ENCODE measurements at regions not wholly inside any gene's neighbourhood (a gene's known extent, or its start where the extent isn't known, plus 50 kb on each side); places are given as distances from the start of the nearest gene placed in this dataset.

DNA sequence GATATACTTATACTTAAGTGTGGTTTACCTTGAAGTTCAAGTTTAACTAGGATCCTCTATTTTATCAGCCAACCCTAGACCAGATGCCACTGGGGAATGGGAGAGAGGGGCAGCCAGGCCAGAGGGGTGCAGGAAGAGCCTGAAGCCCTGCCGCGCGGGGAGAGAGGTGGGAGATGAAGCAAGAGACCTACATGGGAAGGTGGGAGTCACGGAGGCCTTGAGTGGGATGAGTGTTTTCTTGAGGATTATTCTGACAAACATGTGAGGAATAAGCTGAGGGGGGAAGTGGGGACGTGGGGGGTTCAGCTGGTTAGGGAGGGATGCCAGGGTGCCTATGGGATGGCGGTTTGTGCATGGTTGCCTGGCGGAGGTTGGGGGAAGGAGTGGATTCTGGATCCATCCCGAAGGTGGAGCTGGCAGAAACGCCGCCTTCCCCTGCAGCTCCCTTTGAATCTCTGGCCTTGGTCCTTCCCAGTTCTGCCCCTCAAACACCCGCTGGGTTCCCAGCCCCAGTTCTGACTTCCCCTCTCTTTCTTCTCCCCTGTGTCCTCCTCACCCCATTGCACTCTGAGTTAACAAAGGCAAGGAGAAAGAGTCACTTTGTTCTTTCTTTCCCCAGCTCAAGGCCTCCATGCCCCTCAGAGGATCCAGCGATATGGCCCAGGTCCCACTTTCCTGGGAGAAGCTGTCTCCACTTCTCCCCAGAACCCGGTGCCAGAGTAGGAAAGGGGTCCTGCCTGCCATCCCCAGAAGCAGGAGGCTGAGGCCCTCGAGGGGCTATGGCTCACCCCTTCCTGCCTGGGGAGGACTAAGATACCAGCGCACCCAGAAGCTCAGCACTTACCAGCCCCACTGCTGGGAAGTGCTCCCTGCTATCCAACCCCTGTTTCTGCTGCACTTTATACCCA, 274.2 kb downstream of the UACA start:
- Histone ChIP-seq H3K9ac (ENCODE audit: low read length) (no peak overlapping the region), H3K27ac (ENCODE audit: low read depth, low read length) (no peak overlapping the region), H3K9me3 (ENCODE audit: control insufficient read depth, insufficient read depth, low read depth, low read length) (0 out of 2 replicates have a peak, but pooled peaks cover 2% of the 10 kb centered on the region), H3K36me3 (ENCODE audit: control insufficient read depth, insufficient read depth, low read length) (no peaks in the 10 kb centered on the region), H3K4me1 (ENCODE audit: control insufficient read depth, insufficient read depth, low read length) (peaks cover 8% of the 10 kb centered on the region; the same call in 1 of the 2 replicates), H3K4me3 (ENCODE audit: low read depth, low read length) (no peak overlapping the region), H3K27me3 (ENCODE audit: control insufficient read depth, insufficient read depth, low read length) (no peaks in the 10 kb centered on the region)

DNA sequence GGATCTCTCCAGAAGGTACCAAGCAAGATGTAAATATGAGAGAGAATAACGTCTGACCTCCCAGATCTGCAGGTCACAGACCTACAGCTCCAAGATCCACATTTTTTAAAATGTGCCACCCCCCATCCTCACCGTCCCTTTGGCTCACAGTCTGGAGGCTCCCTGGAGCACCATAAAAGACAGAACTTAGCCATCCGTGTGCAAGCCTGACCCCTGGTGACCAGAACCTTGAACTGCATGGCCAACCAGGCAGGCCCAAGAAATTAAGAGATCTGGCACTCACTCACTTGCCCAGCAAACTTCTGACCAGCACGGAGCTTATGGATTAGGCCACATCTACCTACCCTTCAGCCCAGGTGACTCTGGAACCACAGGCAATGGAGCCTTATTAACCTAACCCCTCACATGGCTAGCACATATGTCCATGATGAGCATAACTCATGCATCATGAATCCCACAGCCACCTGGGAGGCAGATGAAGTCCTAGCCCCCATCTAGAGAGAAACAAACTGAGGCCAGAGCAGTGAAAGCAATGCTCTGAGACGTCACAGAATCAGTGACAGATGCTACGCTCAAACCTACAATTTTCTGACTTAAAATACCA, 275.3 kb downstream of the UACA start:
- Histone ChIP-seq H3K9ac (ENCODE audit: low read length) (no peak overlapping the region), H3K36me3 (ENCODE audit: control insufficient read depth, insufficient read depth, low read length) (no peaks in the 10 kb centered on the region), H3K9me3 (ENCODE audit: control insufficient read depth, insufficient read depth, low read depth, low read length) (0 out of 2 replicates have a peak, but pooled peaks cover 2% of the 10 kb centered on the region), H3K4me1 (ENCODE audit: control insufficient read depth, insufficient read depth, low read length) (peaks cover 5% of the 10 kb centered on the region; the same call in 1 of the 2 replicates), H3K4me3 (ENCODE audit: low read depth, low read length) (no peak overlapping the region), H3K27me3 (ENCODE audit: control insufficient read depth, insufficient read depth, low read length) (no peaks in the 10 kb centered on the region), H3K27ac (ENCODE audit: low read depth, low read length) (no peak overlapping the region)

DNA sequence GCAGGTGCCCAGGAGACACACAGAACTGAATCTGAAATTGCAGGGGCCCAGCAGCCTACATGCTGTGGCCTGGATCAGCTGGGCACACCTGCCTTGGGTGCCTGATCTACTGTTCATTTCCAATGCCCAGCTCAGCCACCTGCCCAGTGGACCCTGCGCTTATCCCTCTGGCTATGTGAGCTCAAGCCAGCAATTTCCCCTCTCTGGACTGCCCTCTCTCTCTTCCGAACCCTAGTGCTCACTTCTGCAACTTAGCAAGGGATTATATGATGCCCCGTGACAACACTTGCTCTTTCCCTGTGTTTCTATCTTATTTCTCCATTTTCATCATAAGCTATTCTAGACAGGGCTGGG, 276.0 kb downstream of the UACA start:
- Histone ChIP-seq H3K27me3 (ENCODE audit: control insufficient read depth, insufficient read depth, low read length) (no peaks in the 10 kb centered on the region), H3K4me1 (ENCODE audit: control insufficient read depth, insufficient read depth, low read length) (peaks cover under 1% of the 10 kb centered on the region; the same call in 1 of the 2 replicates), H3K9ac (ENCODE audit: low read length) (no peak overlapping the region), H3K27ac (ENCODE audit: low read depth, low read length) (no peak overlapping the region), H3K4me3 (ENCODE audit: low read depth, low read length) (no peak overlapping the region), H3K9me3 (ENCODE audit: control insufficient read depth, insufficient read depth, low read depth, low read length) (0 out of 2 replicates have a peak, but pooled peaks cover 2% of the 10 kb centered on the region), H3K36me3 (ENCODE audit: control insufficient read depth, insufficient read depth, low read length) (no peaks in the 10 kb centered on the region)

DNA sequence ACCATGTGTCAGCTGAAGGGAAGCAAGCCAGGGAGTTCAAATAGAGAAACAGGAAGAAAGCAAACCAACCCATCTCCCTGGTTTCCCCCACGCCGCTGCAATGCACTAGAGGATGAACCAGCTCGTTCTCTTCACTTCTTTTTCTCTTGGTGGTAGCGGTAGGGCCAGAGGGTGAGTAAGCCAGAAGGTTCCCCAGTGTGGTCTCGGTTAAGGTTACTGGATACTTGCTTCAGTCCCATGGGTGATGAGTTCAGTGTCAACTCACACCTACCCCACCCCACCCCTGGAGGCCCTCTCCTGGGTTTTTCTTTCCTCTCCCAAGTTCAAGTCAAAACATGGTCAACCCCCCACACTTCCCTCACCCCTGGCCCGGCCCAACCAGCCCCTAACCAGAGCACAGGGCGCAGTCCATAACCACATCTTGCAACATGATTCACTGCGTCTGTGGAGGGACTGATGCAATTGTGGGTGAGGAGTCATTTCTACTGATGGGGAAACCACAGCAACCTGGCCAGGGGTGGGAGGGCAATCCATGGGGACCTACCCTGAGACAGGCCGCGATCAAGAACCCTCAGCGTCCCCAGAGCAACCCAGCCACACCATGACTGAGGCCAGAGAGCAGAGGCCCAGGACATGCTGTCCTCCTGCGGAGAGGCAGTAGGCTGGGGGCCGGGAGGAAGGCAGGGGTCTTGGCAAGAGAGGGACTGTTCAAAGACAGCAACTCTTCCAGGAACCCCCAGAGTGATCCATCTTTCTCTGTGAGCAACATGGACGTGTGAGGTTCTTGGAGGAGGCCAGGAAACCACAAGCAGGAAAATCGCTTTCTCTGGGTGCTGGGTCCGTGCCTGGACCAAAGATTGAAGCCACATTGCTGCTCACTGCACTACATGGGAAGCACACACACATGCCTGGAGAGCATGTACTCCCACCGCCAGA, 276.6 kb downstream of the UACA start:
- Histone ChIP-seq H3K4me3 (ENCODE audit: low read depth, low read length) (no peak overlapping the region), H3K4me1 (ENCODE audit: control insufficient read depth, insufficient read depth, low read length) (no peaks in the 10 kb centered on the region; the same call in 1 of the 2 replicates), H3K9me3 (ENCODE audit: control insufficient read depth, insufficient read depth, low read depth, low read length) (0 out of 2 replicates have a peak, but pooled peaks cover 2% of the 10 kb centered on the region), H3K9ac (ENCODE audit: low read length) (no peak overlapping the region), H3K36me3 (ENCODE audit: control insufficient read depth, insufficient read depth, low read length) (no peaks in the 10 kb centered on the region), H3K27ac (ENCODE audit: low read depth, low read length) (no peak overlapping the region), H3K27me3 (ENCODE audit: control insufficient read depth, insufficient read depth, low read length) (no peaks in the 10 kb centered on the region)

DNA sequence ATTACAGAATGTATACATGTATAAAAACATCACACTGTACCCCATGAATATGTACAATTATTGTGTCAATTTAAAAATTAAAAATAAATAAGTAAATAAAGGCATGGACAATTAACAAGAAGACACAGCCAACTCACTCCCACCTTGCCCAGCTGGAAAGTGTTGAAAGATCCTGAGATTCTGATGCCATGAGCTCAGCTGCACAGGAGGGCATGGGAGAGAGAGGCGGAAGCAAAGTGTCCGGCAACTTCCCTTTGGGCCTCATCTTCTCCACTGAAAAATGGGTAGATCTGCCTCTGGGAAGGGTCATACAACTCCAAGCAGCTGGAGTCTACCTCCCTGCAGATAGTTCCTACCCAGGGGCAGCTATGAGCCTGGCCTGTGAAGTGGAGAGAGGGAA, 277.3 kb downstream of the UACA start:
- Histone ChIP-seq H3K27me3 (ENCODE audit: control insufficient read depth, insufficient read depth, low read length) (no peaks in the 10 kb centered on the region), H3K9me3 (ENCODE audit: control insufficient read depth, insufficient read depth, low read depth, low read length) (0 out of 2 replicates have a peak, but pooled peaks cover 2% of the 10 kb centered on the region), H3K4me1 (ENCODE audit: control insufficient read depth, insufficient read depth, low read length) (no peaks in the 10 kb centered on the region; the same call in 1 of the 2 replicates), H3K36me3 (ENCODE audit: control insufficient read depth, insufficient read depth, low read length) (no peaks in the 10 kb centered on the region), H3K9ac (ENCODE audit: low read length) (no peak overlapping the region), H3K4me3 (ENCODE audit: low read depth, low read length) (no peak overlapping the region), H3K27ac (ENCODE audit: low read depth, low read length) (no peak overlapping the region)

DNA sequence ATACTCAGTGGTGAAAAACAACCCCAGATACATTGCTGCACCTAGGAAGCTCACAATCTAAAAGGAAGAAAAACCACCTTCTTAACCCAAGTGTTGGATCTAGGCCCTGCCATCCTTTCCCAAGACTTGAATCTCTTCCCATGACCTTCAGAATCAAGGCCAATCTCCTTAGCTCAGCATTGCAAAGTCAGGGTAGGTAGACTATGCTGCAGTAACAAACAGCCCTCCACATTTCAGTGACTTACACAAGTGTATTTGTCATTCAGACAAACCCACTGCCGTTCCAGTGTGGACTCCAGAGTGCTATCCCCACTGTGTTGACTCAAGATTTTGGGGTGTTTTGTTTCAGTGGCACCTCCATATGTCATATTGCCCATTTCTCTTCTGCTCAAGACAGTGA, 278.4 kb downstream of the UACA start:
- no peak overlapping the region for H3K9ac ChIP-seq (ENCODE audit: low read length)
- H3K4me1 ChIP-seq (ENCODE audit: control insufficient read depth, insufficient read depth, low read length): no peaks in the 10 kb centered on the region
- 0 out of 2 replicates have a peak, but pooled peaks cover 2% of the 10 kb centered on the region for H3K9me3 ChIP-seq (ENCODE audit: control insufficient read depth, insufficient read depth, low read depth, low read length)
- no peaks in the 10 kb centered on the region for H3K36me3 ChIP-seq (ENCODE audit: control insufficient read depth, insufficient read depth, low read length)
- H3K27me3 ChIP-seq (ENCODE audit: control insufficient read depth, insufficient read depth, low read length): no peaks in the 10 kb centered on the region
- H3K4me3 ChIP-seq (ENCODE audit: low read depth, low read length): no peak overlapping the region
- no peak overlapping the region for H3K27ac ChIP-seq (ENCODE audit: low read depth, low read length)

DNA sequence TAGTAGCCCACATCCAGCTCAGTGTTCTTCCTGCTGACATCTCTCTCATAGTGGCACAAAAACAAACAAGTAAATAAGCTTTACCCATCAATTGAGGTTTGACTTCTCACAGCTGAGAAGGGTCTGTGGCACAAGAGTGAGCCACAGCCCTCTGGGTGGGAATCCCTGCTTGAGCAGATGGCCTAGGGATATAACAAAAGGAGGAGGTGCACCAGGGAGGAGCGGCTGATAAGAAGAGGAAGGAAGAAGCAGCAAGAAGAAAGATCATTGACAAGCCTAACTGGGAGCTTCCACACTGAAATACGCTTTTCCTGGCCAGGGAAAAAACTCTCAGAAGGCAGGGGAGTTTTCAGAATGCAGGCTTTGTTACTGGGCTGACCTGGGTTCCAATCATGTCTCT, 279.8 kb downstream of the UACA start:
- Histone ChIP-seq H3K27ac (ENCODE audit: low read depth, low read length) (no peak overlapping the region), H3K36me3 (ENCODE audit: control insufficient read depth, insufficient read depth, low read length) (no peaks in the 10 kb centered on the region), H3K9me3 (ENCODE audit: control insufficient read depth, insufficient read depth, low read depth, low read length) (0 out of 2 replicates have a peak, but pooled peaks cover 2% of the 10 kb centered on the region), H3K4me1 (ENCODE audit: control insufficient read depth, insufficient read depth, low read length) (no peaks in the 10 kb centered on the region), H3K9ac (ENCODE audit: low read length) (no peak overlapping the region), H3K4me3 (ENCODE audit: low read depth, low read length) (no peak overlapping the region), H3K27me3 (ENCODE audit: control insufficient read depth, insufficient read depth, low read length) (no peaks in the 10 kb centered on the region)

DNA sequence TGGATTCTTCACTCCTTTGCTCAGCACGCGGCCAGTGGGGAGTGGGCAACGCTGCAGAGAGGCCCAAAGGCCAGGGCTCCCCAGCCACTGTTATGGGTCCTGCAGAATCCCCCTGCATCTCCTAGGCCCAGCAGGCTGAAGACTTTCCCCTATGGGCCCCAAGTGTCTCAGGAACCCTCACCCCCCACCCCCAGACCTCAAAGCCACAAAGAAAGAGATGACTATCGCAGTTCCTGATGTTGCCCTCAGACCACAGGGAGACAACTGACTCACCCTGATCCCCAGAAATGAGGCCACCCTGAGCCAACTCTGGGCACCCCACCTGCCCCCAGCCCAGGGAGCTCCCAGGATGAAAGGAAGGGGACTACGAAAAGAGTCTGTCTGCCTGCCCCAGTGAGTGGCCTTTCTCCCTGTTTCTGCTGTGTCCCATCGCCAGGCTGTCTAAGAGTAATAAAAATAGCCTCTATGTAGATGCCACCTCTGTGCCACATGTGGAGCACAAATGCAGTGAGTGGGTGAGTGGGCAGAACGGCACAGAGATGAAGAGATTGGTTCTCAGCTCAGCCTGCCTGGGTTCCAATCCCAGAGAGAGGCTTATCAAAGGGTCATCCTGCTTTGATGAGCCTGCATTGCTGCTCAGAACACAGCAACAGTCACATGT, 283.0 kb downstream of the UACA start:
- Histone ChIP-seq H3K4me1 (ENCODE audit: control insufficient read depth, insufficient read depth, low read length) (no peaks in the 10 kb centered on the region), H3K36me3 (ENCODE audit: control insufficient read depth, insufficient read depth, low read length) (no peaks in the 10 kb centered on the region), H3K27me3 (ENCODE audit: control insufficient read depth, insufficient read depth, low read length) (no peaks in the 10 kb centered on the region; the same call in 1 of the 2 replicates), H3K9me3 (ENCODE audit: control insufficient read depth, insufficient read depth, low read depth, low read length) (0 out of 2 replicates have a peak, but pooled peaks cover 2% of the 10 kb centered on the region), H3K27ac (ENCODE audit: low read depth, low read length) (no peak overlapping the region), H3K9ac (ENCODE audit: low read length) (no peak overlapping the region), H3K4me3 (ENCODE audit: low read depth, low read length) (no peak overlapping the region)

DNA sequence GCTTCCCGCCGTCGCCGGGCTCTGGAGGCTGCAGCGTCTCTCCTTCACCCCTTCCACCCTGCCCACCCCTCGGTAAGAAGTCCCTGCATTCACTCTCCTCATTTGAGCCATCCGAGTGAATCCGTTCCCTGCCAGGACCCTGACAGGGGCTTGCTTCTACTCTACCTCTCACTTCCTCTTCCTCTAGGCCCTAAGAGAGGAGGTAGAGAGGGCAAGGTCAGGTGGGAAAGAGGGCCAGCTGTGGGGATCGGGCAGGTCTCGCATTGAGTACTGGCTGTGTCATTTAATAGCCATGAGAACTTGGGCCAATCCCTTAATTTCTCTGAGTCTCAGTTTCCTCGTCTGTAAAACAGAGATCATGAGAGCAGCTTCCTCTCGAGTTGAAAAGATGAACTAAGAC, 283.6 kb downstream of the UACA start:
- no peaks in the 10 kb centered on the region for H3K9me3 ChIP-seq (ENCODE audit: control insufficient read depth, insufficient read depth, low read depth, low read length)
- no peaks in the 10 kb centered on the region for H3K36me3 ChIP-seq (ENCODE audit: control insufficient read depth, insufficient read depth, low read length)
- H3K27ac ChIP-seq (ENCODE audit: low read depth, low read length): no peak overlapping the region
- no peak overlapping the region for H3K4me3 ChIP-seq (ENCODE audit: low read depth, low read length)
- no peak overlapping the region for H3K9ac ChIP-seq (ENCODE audit: low read length)
- no peaks in the 10 kb centered on the region; the same call in 1 of the 2 replicates for H3K27me3 ChIP-seq (ENCODE audit: control insufficient read depth, insufficient read depth, low read length)
- no peaks in the 10 kb centered on the region for H3K4me1 ChIP-seq (ENCODE audit: control insufficient read depth, insufficient read depth, low read length)

DNA sequence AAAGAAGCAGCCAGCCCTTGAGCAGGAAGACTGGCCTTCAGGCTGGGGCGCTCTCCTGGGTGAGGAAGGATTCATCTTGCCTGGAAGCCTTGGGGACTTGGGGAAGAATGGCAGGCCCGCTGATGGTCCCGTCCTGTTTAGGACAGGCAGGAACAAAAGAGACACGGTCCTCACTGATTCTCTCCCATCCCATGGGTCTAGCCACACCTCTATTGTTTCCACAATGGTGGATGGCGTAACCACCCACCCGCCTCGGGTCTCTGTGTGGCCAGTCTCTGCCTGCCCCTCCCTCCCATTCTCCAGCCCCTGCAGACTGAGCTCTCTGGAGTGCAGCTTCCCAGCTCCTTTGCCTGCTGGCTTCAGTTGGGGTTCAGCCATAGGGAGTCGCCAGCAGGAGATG, 284.3 kb downstream of the UACA start:
- H3K4me3 ChIP-seq (ENCODE audit: low read depth, low read length): no peak overlapping the region
- no peak overlapping the region for H3K9ac ChIP-seq (ENCODE audit: low read length)
- H3K36me3 ChIP-seq (ENCODE audit: control insufficient read depth, insufficient read depth, low read length): no peaks in the 10 kb centered on the region
- H3K27ac ChIP-seq (ENCODE audit: low read depth, low read length): no peak overlapping the region
- no peaks in the 10 kb centered on the region; the same call in 1 of the 2 replicates for H3K27me3 ChIP-seq (ENCODE audit: control insufficient read depth, insufficient read depth, low read length)
- H3K9me3 ChIP-seq (ENCODE audit: control insufficient read depth, insufficient read depth, low read depth, low read length): no peaks in the 10 kb centered on the region
- H3K4me1 ChIP-seq (ENCODE audit: control insufficient read depth, insufficient read depth, low read length): no peaks in the 10 kb centered on the region
